ENCODE measurements at regions not wholly inside any gene's neighbourhood (a gene's known extent, or its start where the extent isn't known, plus 50 kb on each side); places are given as distances from the start of the nearest gene placed in this dataset.

DNA sequence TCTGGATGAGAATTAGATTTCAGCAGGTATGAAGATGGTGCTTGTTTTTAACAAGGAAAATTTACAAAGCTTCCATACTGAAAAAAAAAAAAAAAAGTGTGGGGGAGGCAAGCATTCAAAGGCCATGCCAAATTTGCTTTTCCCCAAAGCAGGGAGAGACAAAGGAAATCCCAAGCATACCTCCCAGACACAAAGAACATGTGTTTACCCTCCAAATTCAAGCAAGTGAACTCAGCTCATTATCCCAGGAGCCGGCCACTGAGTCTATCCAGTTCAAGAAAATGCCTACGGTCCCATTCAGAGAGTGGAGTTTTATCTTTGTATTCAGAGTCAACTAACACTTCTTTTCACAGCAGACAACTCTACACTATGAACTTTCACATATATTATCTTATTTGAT is 102.7 kb upstream of the ID4 start:
- TF ChIP-seq POLR2A (IDR thresholded peaks at IDR 0.05; ENCODE audit: low read length) (no peak), GATA1 (IDR thresholded peaks at IDR 0.05; ENCODE audit: low read depth, low read length) (no peak)
